ENCODE measurements at regions not wholly inside any gene's neighbourhood (a gene's known extent, or its start where the extent isn't known, plus 50 kb on each side); places are given as distances from the start of the nearest gene placed in this dataset.

- no peak for TF ChIP-seq CTCF (optimal IDR thresholded peaks at IDR 0.05 in 1 of 3, IDR thresholded peaks at IDR 0.05 in 1 of 3, conservative IDR thresholded peaks at IDR 0.05 in 1 of 3; ENCODE audit: extremely low read depth in 1 of 3, insufficient read depth in 2 of 3, low read length in 3 of 3)
- no peak for TF ChIP-seq EZH2 (IDR thresholded peaks at IDR 0.05; ENCODE audit: low read length)
Measured at GRCh38 chr15:62756326-62756994, 286.1 kb upstream of the TPM1 start.

Data from keratinocyte (primary cell).